Forelimb muscle (tissue), 1 donor: ENCODE measurements at regions not wholly inside any gene's neighbourhood (a gene's known extent, or its start where the extent isn't known, plus 50 kb on each side); places are given as distances from the start of the nearest gene placed in this dataset.
"Not testable (repeated sequence)": the region's sequence is repeated elsewhere in the genome, so short reads cannot be mapped to it uniquely, and the experiment has no call there.

ENCODE experiments used
- DNase-seq: peaks from one replicate; pipeline ENCODE4 v3.0.0-alpha.2; 2013; ENCODE audit warnings: low read depth

DNA sequence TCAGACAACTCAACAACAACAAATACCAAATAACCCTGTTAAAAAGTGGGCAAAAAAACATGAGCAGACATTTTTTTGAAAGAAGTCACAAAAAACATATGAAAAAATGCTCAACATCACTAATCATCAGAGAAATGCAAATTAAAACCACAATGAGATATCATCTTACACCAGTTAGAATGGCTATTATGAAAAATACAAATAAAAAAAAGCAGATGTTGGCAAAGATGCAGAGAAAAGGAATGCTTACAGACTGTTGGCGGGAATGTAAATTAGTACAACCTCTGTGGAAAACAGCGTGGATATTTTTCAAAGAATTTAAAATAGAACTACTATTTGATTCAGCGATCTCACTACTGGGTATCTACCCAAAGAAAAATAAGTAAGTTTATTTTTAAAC, 114.0 kb downstream of the SLC38A4 start:
- no peak for DNase-seq

GRCh38 chr12:46710125-46710743, 115.6 kb downstream of the SLC38A4 start:
- DNase-seq: no peak

GRCh38 chr12:46702581-46703344, 123.0 kb downstream of the SLC38A4 start:
- no peak for DNase-seq

DNA sequence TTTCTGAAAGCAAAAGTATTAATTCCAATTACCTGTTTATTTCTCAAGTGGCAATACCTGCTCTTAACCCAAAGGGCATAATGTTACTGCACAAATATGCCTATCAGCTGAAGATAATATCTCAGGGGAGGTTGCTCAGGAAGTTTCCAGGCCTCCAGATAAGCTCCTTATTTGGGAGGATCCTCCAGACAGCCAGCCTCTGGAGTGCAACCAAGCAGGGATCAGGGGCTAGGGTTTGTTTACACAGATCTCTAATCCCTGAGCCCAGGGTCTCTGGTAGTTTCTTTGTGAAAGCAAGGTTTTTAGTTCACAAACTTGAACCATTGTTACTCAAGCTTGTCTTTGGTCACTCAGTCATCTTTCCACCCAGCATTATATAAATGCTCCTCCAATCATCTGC, 124.4 kb downstream of the SLC38A4 start:
- no peak for DNase-seq

DNA sequence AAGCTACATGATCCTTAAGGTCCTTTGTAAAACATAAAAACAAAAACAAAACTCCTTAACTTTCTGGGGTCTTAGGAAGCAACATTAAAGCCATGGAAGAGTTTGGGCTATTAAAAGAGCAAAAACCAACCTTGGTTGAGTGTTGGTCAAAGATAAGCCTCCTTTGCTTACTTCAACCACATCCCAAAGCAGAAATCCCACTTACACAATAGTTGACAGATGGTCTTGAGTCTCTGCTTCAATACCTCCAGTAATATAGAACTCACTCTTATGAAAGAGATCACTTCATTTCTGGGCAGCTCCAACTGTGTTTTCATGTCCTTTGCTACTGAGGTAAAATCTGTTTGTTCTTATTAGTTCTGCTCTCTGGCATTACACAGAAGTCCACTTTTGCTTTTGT, 125.8 kb downstream of the SLC38A4 start:
- no peak for DNase-seq

- no peak for DNase-seq
Observed at GRCh38 chr12:46698003-46698402, 127.8 kb downstream of the SLC38A4 start.

- DNase-seq: no peak
Observed at GRCh38 chr12:46693518-46693917, 132.3 kb downstream of the SLC38A4 start.

GRCh38 chr12:46693034-46693433, 132.8 kb downstream of the SLC38A4 start:
- DNase-seq: no peak

- DNase-seq: no peak
Observed at GRCh38 chr12:46692606-46693005, 133.2 kb downstream of the SLC38A4 start.

DNA sequence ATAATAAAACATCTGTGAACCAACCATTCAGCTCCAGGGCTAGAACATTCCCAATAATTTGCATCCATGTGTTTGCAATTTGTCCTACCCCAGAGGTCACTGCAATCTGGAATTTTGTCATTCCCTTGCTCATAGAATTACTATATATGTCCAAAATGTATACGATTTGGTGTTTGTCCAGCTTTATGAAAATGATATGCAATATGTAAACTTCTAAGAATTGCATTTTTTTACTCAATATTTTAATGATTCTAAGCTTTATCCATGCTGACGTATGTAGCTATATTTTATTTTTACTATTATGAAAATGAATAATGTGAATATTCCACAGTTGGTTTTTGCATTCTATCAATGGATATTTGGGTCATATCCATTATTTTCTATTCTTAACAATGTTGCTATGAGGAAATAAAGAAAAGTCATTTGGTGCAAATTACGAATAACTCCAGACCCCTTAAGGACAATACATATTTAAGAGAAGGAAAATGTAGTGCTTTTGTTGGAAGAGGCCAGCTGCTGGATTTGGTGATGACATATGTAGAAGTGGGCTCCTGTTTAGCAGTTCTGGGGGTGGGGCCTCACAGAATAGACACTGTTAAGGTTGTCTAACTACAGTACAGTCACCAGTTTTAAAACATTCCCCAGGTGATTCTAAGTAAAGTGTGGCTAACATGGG, 139.4 kb downstream of the SLC38A4 start:
- DNase-seq: peak; percentile 41

DNA sequence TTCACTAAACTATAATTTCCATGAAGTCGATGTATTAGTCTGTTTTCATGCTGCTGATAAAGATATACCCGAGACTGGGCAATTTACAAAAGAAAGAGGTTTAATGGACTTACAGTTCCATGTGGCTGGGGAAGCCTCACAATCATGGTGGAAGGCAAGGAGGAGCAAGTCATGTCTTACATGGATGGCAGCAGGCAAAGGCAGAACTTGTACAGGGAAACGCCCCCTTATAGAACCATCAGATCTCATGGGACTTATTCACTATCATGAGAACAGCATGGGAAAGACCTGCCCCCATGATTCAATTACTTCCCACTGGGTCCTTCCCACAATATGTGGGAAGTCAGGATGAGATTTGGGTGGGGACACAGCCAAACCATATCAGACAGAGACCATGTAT, 141.6 kb downstream of the SLC38A4 start:
- DNase-seq: not testable (repeated sequence)

DNA sequence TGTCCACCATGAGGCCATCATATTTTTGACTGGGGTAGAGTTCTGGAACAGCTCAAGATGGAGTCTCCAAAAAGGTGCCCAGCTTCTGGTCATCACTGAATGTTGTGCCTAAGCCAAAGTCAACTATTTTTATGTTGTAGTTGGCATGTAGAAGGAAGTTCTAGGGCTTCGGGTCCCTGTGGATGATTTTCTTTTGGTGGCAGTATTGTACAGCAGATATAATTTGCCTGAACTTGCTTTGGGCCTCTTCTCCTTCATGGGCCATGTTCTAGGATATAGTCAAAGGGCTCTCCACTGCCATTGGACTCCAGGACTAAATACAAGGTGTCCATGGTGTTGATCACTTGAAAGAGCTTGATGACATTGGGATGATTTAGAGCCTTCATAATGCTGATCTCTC, 143.6 kb downstream of the SLC38A4 start:
- no peak for DNase-seq

DNA sequence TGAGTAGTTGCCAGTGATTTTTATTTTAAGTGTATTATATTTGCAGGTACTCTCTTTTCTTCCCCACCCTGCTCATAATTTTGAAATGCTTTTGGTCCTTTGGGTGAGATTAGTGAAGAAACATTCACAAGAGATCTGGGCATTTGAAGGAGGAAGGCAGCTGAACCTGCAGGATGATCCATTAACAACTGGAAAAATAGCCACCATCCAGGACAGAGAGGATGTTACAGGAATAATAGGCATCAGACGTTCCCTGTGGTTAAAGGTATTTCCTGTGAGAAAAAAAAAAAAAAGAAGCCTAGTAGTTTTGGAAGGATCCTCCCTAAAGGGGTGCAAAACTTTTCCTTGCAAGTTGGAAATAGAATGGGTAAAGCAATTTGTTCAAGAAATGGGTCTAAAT, 145.3 kb downstream of the SLC38A4 start:
- DNase-seq: no peak

- no peak for DNase-seq
Observed at GRCh38 chr12:46679754-46680153, 146.0 kb downstream of the SLC38A4 start.

GRCh38 chr12:46678426-46678825, 147.4 kb downstream of the SLC38A4 start:
- DNase-seq: no peak

DNA sequence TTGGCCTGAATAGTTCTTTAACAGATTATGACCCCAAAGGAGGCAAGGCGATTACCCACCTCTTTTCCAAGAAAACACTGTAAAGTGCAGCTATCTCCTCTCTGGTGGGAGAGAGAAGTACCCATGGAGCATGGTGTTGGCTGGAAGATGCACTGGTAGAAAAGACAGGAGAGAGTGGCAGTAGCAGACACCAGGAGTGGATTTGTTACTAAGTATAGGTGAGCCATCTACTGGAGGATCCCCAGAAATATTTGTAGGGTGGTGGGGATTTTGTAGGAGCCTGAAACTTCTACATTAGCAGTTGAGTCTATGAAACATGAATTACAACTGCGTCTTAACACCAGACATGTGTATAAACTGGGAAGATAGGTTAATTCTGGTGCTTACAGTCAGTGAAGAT, 148.0 kb downstream of the SLC38A4 start:
- DNase-seq: no peak

DNA sequence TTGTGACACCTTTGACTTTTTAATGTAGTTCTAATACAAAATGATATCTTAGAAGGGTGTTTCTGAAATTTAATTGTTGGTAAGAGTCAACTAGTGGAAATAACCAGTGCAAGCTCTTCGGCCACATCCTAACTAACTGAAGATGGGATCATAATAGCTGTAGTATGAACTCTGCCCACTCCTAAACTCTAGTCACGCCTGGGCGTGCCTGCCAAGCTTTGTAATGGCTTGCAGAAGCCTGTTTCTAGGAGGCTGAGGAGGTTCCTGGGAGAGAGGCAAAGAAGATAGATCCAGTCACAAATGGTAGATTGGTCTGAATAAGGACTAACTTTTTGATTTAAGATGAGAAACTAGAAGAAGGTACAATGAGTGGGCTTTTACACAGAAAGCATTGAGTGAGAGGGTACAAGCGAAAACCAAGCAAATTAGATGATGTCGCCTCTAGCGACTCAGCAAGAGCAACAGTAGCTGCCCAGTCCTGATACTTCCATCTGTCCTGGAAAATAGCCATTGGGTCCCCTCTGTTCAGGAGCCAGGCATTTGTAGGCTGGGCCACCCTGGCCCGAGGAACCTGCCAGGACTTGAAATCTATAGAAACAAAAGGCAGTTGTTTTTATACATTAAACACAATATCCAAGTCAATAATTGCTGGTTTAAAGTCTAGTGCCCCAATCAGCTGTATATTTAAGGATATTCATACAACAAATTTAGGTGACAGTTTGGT, 148.8 kb downstream of the SLC38A4 start:
- DNase-seq: no peak

- no peak for DNase-seq
Observed at GRCh38 chr12:46676396-46676795, 149.4 kb downstream of the SLC38A4 start.

GRCh38 chr12:46675736-46676135, 150.1 kb downstream of the SLC38A4 start:
- DNase-seq: no peak

DNA sequence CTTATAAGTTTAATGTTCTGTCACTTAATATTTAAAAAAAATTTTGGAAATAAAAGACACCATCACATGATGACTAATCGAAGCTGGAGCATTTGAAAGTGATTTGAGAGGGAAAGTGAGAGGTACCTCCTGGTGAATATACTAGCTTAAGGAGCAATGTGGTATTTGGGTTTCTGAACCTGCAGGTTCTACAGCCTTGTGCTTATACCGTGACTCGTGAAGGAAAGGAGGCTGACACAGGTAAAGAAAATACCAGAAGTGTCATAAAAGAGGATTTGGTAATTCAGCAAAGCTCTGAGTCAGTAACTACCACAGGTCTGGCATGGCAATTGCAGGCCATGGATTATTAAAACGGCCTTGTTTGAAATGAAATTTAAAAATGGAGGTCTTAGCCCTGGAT, 151.0 kb downstream of the SLC38A4 start:
- DNase-seq: no peak

GRCh38 chr12:46674129-46674528, 151.7 kb downstream of the SLC38A4 start:
- no peak for DNase-seq

GRCh38 chr12:46671102-46671501, 154.7 kb downstream of the SLC38A4 start:
- DNase-seq: no peak
